ENCODE measurements at regions not wholly inside any gene's neighbourhood (a gene's known extent, or its start where the extent isn't known, plus 50 kb on each side); places are given as distances from the start of the nearest gene placed in this dataset.

DNA sequence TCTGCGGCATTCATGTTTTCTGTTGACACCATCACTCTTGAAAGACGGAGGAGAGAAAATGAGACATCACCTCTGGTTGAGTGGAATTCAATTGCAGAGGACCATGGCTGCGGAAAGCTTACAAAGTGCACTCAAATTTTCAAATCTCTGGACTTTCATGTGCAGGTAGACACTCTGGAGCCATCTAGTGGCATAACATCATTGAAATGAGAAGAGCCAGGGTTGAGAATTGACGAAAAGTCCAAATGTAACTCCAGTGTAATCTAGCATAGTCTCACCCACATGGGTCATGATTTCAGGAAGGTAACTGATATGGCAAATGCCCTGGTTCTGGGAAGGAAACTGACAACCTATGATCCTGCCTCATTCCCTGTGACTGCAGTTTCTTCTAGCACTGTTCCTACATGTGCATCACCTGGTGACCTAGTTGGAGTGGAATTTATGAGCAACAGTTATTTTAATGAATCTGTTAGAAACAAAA is 687.8 kb downstream of the KCNA4 start:
- TF ChIP-seq, protein P1, sequence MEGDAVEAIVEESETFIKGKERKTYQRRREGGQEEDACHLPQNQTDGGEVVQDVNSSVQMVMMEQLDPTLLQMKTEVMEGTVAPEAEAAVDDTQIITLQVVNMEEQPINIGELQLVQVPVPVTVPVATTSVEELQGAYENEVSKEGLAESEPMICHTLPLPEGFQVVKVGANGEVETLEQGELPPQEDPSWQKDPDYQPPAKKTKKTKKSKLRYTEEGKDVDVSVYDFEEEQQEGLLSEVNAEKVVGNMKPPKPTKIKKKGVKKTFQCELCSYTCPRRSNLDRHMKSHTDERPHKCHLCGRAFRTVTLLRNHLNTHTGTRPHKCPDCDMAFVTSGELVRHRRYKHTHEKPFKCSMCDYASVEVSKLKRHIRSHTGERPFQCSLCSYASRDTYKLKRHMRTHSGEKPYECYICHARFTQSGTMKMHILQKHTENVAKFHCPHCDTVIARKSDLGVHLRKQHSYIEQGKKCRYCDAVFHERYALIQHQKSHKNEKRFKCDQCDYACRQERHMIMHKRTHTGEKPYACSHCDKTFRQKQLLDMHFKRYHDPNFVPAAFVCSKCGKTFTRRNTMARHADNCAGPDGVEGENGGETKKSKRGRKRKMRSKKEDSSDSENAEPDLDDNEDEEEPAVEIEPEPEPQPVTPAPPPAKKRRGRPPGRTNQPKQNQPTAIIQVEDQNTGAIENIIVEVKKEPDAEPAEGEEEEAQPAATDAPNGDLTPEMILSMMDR (conservative IDR thresholded peaks at IDR 0.05; ENCODE audit: low read depth, low read length): peak; percentile 89
- TF ChIP-seq EZH2 (IDR thresholded peaks at IDR 0.05; ENCODE audit: low read length, unreplicated experiment): no peak
